ENCODE measurements at regions not wholly inside any gene's neighbourhood (a gene's known extent, or its start where the extent isn't known, plus 50 kb on each side); places are given as distances from the start of the nearest gene placed in this dataset.

GRCh38 chr16:65998443-65998842 is 368.0 kb upstream of the CDH5 start:
- TF ChIP-seq, protein P1, sequence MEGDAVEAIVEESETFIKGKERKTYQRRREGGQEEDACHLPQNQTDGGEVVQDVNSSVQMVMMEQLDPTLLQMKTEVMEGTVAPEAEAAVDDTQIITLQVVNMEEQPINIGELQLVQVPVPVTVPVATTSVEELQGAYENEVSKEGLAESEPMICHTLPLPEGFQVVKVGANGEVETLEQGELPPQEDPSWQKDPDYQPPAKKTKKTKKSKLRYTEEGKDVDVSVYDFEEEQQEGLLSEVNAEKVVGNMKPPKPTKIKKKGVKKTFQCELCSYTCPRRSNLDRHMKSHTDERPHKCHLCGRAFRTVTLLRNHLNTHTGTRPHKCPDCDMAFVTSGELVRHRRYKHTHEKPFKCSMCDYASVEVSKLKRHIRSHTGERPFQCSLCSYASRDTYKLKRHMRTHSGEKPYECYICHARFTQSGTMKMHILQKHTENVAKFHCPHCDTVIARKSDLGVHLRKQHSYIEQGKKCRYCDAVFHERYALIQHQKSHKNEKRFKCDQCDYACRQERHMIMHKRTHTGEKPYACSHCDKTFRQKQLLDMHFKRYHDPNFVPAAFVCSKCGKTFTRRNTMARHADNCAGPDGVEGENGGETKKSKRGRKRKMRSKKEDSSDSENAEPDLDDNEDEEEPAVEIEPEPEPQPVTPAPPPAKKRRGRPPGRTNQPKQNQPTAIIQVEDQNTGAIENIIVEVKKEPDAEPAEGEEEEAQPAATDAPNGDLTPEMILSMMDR (IDR thresholded peaks at IDR 0.05) = no peak
- TF ChIP-seq POLR2AphosphoS5 (IDR thresholded peaks at IDR 0.05; ENCODE audit: insufficient read depth in 1 of 2, low read depth in 1 of 2) = no peak
- TF ChIP-seq POLR2A (IDR thresholded peaks at IDR 0.05) = no peak
